ENCODE measurements at regions not wholly inside any gene's neighbourhood (a gene's known extent, or its start where the extent isn't known, plus 50 kb on each side); places are given as distances from the start of the nearest gene placed in this dataset.

DNA sequence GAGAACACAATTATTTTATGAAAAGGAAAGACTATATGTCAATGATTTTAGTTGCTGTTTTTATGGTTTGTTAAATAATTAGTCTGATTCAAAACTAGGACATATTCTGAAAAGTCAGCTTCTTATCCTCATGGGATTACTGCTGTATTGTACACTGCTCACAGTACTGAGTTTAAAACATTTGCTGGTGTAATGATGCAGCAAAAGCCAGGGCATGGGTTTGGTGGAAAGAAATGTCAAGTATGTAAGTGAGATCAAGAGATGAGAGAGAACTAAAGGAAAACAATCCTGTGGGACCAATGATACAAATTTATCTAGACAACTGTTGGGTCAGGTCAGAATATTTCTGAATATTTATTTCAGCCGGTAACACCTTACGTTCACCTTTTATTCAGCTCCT is 210.1 kb upstream of the ARHGEF26 start:
- no peak for TF ChIP-seq POLR2A (IDR thresholded peaks at IDR 0.05; ENCODE audit: low read depth, low read length)
- TF ChIP-seq POLR2AphosphoS5 (IDR thresholded peaks at IDR 0.05; ENCODE audit: low read depth, low read length) = no peak
